ENCODE measurements at regions not wholly inside any gene's neighbourhood (a gene's known extent, or its start where the extent isn't known, plus 50 kb on each side); places are given as distances from the start of the nearest gene placed in this dataset.

DNA sequence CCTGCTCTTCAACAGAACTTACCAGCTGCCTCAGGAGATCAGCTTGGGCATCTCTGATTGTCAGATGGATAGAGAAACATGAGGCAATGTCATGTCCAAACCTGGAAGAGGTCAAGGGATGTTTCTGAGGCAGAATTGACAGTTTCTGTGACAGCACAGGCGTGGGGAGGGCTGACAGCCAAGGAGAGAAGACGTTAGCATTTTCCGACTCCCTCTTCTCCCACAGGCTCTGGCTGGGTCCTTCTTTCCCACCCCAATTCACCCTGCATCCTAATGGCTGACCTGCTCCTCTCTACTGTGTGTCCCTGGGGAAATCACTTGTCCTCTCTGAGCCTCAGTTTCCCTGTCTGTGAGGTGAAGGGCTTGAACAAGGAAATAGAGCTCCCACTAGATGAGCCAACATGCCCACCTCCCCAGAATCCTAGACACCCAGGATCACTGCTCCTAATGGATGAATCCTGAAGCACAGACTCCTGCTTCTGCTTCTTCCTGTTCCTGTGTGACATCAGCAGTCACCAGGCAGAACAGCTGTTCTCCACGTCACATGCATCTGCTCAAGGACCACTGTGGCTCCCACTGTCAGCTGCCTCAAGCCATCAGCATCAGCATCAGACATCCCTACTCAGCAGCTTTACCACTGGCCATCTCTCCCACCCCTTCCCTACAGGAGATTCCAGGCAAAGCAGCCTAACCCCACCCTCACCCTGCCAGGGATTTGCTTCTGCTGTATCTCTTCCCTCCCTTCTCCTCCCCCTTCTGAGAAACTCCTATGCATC is 408.0 kb downstream of the MATN1 start:
- Histone ChIP-seq H3K27me3 (ENCODE audit: insufficient read depth, low read length) (no peaks in the 10 kb centered on the region), H3K9ac (ENCODE audit: low read depth, low read length) (no peak overlapping the region), H3K4me1 (ENCODE audit: insufficient read depth, low read length) (no peaks in the 10 kb centered on the region), H3K36me3 (ENCODE audit: insufficient read depth, low read depth, low read length) (no peaks in the 10 kb centered on the region), H3K9me3 (ENCODE audit: insufficient read depth, low read depth, low read length) (no peaks in the 10 kb centered on the region), H3K27ac (ENCODE audit: low read length) (no peak overlapping the region), H3K4me3 (ENCODE audit: low read length) (no peak overlapping the region)

DNA sequence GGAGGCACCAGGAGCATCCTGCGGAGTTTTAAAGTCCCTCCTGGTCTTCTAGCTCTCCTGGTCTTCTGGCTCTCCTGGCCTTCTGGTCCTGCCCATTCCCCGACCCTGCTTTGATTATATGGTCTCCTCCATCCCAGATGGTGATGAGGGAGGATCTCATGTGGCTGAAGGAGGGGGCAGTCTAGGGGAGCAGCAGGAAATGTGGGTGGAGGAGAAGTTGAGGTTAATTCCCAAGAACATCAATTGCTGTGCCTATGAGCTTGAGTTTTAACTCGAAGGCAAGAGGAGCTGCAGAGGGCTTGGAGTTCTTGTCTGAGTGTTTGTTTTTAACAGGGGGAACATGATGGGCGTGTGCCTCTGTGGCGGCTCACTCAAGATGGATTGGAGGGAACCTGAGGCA is 408.8 kb downstream of the MATN1 start:
- no peaks in the 10 kb centered on the region for H3K4me1 ChIP-seq (ENCODE audit: insufficient read depth, low read length)
- no peaks in the 10 kb centered on the region for H3K9me3 ChIP-seq (ENCODE audit: insufficient read depth, low read depth, low read length)
- no peak overlapping the region for H3K27ac ChIP-seq (ENCODE audit: low read length)
- no peaks in the 10 kb centered on the region for H3K36me3 ChIP-seq (ENCODE audit: insufficient read depth, low read depth, low read length)
- H3K27me3 ChIP-seq (ENCODE audit: insufficient read depth, low read length): no peaks in the 10 kb centered on the region
- H3K9ac ChIP-seq (ENCODE audit: low read depth, low read length): no peak overlapping the region
- H3K4me3 ChIP-seq (ENCODE audit: low read length): no peak overlapping the region

- no peaks in the 10 kb centered on the region for H3K36me3 ChIP-seq (ENCODE audit: insufficient read depth, low read depth, low read length)
- H3K27me3 ChIP-seq (ENCODE audit: insufficient read depth, low read length): no peaks in the 10 kb centered on the region
- no peak overlapping the region for H3K4me3 ChIP-seq (ENCODE audit: low read length)
- no peaks in the 10 kb centered on the region for H3K9me3 ChIP-seq (ENCODE audit: insufficient read depth, low read depth, low read length)
- no peak overlapping the region for H3K27ac ChIP-seq (ENCODE audit: low read length)
- no peaks in the 10 kb centered on the region for H3K4me1 ChIP-seq (ENCODE audit: insufficient read depth, low read length)
- H3K9ac ChIP-seq (ENCODE audit: low read depth, low read length): no peak overlapping the region
Measured at GRCh38 chr1:30313584-30313983, 409.8 kb downstream of the MATN1 start.

- no peak overlapping the region for H3K4me3 ChIP-seq (ENCODE audit: low read length)
- no peaks in the 10 kb centered on the region for H3K27me3 ChIP-seq (ENCODE audit: insufficient read depth, low read length)
- H3K9ac ChIP-seq (ENCODE audit: low read depth, low read length): no peak overlapping the region
- no peak overlapping the region for H3K27ac ChIP-seq (ENCODE audit: low read length)
- H3K4me1 ChIP-seq (ENCODE audit: insufficient read depth, low read length): no peaks in the 10 kb centered on the region
- no peaks in the 10 kb centered on the region for H3K9me3 ChIP-seq (ENCODE audit: insufficient read depth, low read depth, low read length)
- H3K36me3 ChIP-seq (ENCODE audit: insufficient read depth, low read depth, low read length): no peaks in the 10 kb centered on the region
Measured at GRCh38 chr1:30313176-30313575, 410.2 kb downstream of the MATN1 start.

DNA sequence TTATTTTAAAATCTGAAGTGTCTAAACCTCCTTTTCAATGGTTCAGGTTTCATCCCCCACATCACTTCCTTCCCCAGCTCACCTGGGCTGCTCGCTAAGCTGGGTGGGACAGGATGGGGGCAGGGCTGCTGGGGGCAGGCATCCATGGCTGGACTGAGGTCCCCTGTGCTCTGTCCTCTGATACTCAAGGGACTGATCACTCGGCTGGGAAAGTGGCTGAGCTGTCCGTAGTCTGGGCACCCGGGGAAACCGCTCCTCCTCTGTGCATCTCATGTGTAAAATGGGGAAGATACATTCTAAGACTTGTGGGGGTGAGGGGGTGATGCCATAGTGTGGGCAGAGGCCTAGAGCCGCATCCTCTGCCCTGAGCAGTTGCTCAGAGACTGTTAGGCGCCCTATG is 411.2 kb downstream of the MATN1 start:
- no peaks in the 10 kb centered on the region for H3K36me3 ChIP-seq (ENCODE audit: insufficient read depth, low read depth, low read length)
- H3K27ac ChIP-seq (ENCODE audit: low read length): no peak overlapping the region
- H3K4me1 ChIP-seq (ENCODE audit: insufficient read depth, low read length): no peaks in the 10 kb centered on the region
- H3K9me3 ChIP-seq (ENCODE audit: insufficient read depth, low read depth, low read length): no peaks in the 10 kb centered on the region
- no peak overlapping the region for H3K4me3 ChIP-seq (ENCODE audit: low read length)
- H3K27me3 ChIP-seq (ENCODE audit: insufficient read depth, low read length): no peaks in the 10 kb centered on the region
- no peak overlapping the region for H3K9ac ChIP-seq (ENCODE audit: low read depth, low read length)

DNA sequence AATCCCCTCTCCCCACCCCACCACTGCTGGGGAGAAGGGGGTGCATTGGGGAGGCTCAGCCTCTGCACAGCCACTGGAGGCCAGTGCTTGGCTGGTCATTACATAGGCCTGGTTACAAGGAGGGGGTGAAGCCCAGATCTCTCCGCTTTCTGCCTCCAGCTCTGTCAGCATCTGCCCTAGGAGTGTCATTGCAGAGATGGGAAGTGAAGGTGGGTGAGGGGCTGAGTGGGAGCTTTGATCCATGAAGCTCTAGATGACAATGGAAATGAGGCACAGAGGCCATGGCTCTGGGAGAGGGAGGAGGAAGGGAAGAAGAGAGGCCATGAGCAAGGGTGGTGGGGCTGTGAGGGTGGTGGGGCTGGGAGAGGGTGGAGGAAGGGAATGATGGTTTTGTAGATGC is 411.6 kb downstream of the MATN1 start:
- no peak overlapping the region for H3K27ac ChIP-seq (ENCODE audit: low read length)
- no peaks in the 10 kb centered on the region for H3K36me3 ChIP-seq (ENCODE audit: insufficient read depth, low read depth, low read length)
- H3K27me3 ChIP-seq (ENCODE audit: insufficient read depth, low read length): no peaks in the 10 kb centered on the region
- no peaks in the 10 kb centered on the region for H3K9me3 ChIP-seq (ENCODE audit: insufficient read depth, low read depth, low read length)
- H3K9ac ChIP-seq (ENCODE audit: low read depth, low read length): no peak overlapping the region
- no peaks in the 10 kb centered on the region for H3K4me1 ChIP-seq (ENCODE audit: insufficient read depth, low read length)
- H3K4me3 ChIP-seq (ENCODE audit: low read length): no peak overlapping the region

GRCh38 chr1:30310966-30311742 is 412.2 kb downstream of the MATN1 start:
- H3K27ac ChIP-seq (ENCODE audit: low read length): no peak overlapping the region
- H3K4me3 ChIP-seq (ENCODE audit: low read length): no peak overlapping the region
- H3K27me3 ChIP-seq (ENCODE audit: insufficient read depth, low read length): no peaks in the 10 kb centered on the region
- H3K4me1 ChIP-seq (ENCODE audit: insufficient read depth, low read length): no peaks in the 10 kb centered on the region
- no peaks in the 10 kb centered on the region for H3K36me3 ChIP-seq (ENCODE audit: insufficient read depth, low read depth, low read length)
- no peak overlapping the region for H3K9ac ChIP-seq (ENCODE audit: low read depth, low read length)
- no peaks in the 10 kb centered on the region for H3K9me3 ChIP-seq (ENCODE audit: insufficient read depth, low read depth, low read length)

DNA sequence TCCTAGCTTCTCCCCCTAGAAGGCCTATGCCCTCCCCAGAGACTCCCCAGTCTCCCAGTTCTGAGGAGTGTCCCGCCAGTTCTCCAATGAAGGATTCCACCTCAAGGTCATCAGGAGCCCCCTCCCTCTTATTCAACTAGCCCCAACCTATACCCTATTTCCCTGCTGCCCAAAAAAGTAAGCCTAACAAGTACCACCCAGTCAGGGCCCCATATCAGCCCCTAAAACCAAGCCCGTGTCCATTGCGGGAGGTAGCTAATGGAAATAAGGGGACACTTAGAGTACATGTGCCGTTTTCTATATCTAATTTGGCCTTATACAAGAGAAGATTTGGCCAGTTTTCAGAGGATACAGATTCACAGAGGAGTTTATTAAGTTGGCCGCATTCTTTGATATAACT is 416.2 kb downstream of the MATN1 start:
- H3K9me3 ChIP-seq (ENCODE audit: insufficient read depth, low read depth, low read length): no peaks in the 10 kb centered on the region
- no peaks in the 10 kb centered on the region for H3K27me3 ChIP-seq (ENCODE audit: insufficient read depth, low read length)
- H3K9ac ChIP-seq (ENCODE audit: low read depth, low read length): no peak overlapping the region
- H3K4me1 ChIP-seq (ENCODE audit: insufficient read depth, low read length): no peaks in the 10 kb centered on the region
- no peak overlapping the region for H3K27ac ChIP-seq (ENCODE audit: low read length)
- H3K4me3 ChIP-seq (ENCODE audit: low read length): no peak overlapping the region
- no peaks in the 10 kb centered on the region for H3K36me3 ChIP-seq (ENCODE audit: insufficient read depth, low read depth, low read length)

- Histone ChIP-seq H3K27ac (ENCODE audit: low read length) (no peak overlapping the region), H3K27me3 (ENCODE audit: insufficient read depth, low read length) (no peaks in the 10 kb centered on the region), H3K9ac (ENCODE audit: low read depth, low read length) (no peak overlapping the region), H3K4me1 (ENCODE audit: insufficient read depth, low read length) (no peaks in the 10 kb centered on the region), H3K4me3 (ENCODE audit: low read length) (no peak overlapping the region), H3K9me3 (ENCODE audit: insufficient read depth, low read depth, low read length) (no peaks in the 10 kb centered on the region), H3K36me3 (ENCODE audit: insufficient read depth, low read depth, low read length) (no peaks in the 10 kb centered on the region)
Measured at GRCh38 chr1:30305519-30305918, 417.9 kb downstream of the MATN1 start.

DNA sequence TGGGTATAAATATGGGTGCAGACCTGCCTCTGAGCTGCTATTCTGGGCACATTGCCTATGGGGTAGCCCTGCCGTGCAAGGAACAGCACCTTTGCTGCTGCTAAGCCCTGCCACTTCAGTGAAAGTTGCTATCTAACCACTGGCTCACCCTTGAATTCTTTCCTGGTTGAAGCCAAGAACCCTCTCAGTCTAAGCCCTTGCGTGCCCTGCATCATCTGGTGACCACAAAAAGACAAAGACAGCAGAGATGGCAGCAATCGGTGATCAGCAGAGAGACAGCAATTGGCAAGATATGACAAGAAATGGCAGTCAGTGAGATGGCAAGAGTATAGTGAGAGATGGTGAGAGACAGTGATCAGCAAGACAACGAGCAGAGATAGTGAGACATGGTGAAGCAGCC is 418.3 kb downstream of the MATN1 start:
- H3K36me3 ChIP-seq (ENCODE audit: insufficient read depth, low read depth, low read length): no peaks in the 10 kb centered on the region
- no peaks in the 10 kb centered on the region for H3K9me3 ChIP-seq (ENCODE audit: insufficient read depth, low read depth, low read length)
- H3K9ac ChIP-seq (ENCODE audit: low read depth, low read length): no peak overlapping the region
- H3K27ac ChIP-seq (ENCODE audit: low read length): no peak overlapping the region
- no peaks in the 10 kb centered on the region for H3K27me3 ChIP-seq (ENCODE audit: insufficient read depth, low read length)
- H3K4me1 ChIP-seq (ENCODE audit: insufficient read depth, low read length): no peaks in the 10 kb centered on the region
- H3K4me3 ChIP-seq (ENCODE audit: low read length): no peak overlapping the region

GRCh38 chr1:30304080-30304479 is 419.3 kb downstream of the MATN1 start:
- H3K9ac ChIP-seq (ENCODE audit: low read depth, low read length): no peak overlapping the region
- H3K27ac ChIP-seq (ENCODE audit: low read length): no peak overlapping the region
- no peaks in the 10 kb centered on the region for H3K4me1 ChIP-seq (ENCODE audit: insufficient read depth, low read length)
- no peaks in the 10 kb centered on the region for H3K9me3 ChIP-seq (ENCODE audit: insufficient read depth, low read depth, low read length)
- H3K36me3 ChIP-seq (ENCODE audit: insufficient read depth, low read depth, low read length): no peaks in the 10 kb centered on the region
- no peaks in the 10 kb centered on the region for H3K27me3 ChIP-seq (ENCODE audit: insufficient read depth, low read length)
- H3K4me3 ChIP-seq (ENCODE audit: low read length): no peak overlapping the region

DNA sequence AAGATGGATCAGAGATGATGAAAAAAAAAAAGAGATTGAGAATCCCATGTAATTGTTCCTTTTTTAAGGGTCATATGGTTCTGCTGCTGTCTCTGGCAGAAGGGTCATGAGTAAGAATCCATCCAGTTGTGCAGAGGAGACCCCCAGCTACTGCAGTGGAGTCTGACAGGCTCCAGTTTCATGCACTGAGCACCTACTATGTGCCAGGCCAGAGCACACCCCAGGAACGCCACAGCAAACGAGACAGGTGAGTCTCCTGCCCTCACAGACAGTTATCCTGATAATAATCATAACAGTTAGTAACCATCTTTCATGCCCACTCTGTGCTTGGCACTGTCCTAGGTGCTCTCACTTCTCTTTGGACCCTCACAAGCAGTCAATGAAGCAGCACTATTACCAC is 420.0 kb downstream of the MATN1 start:
- Histone ChIP-seq H3K9me3 (ENCODE audit: insufficient read depth, low read depth, low read length) (no peaks in the 10 kb centered on the region), H3K4me1 (ENCODE audit: insufficient read depth, low read length) (no peaks in the 10 kb centered on the region), H3K27me3 (ENCODE audit: insufficient read depth, low read length) (no peaks in the 10 kb centered on the region), H3K9ac (ENCODE audit: low read depth, low read length) (no peak overlapping the region), H3K4me3 (ENCODE audit: low read length) (no peak overlapping the region), H3K36me3 (ENCODE audit: insufficient read depth, low read depth, low read length) (no peaks in the 10 kb centered on the region), H3K27ac (ENCODE audit: low read length) (no peak overlapping the region)
